A549 (cell line): ENCODE measurements at regions not wholly inside any gene's neighbourhood (a gene's known extent, or its start where the extent isn't known, plus 50 kb on each side); places are given as distances from the start of the nearest gene placed in this dataset.

Experiments
- ATAC-seq, 2 experiments: fragments of 200-7000 bp in 1 of 2; fragments of >200 bp in 1 of 2; cut with Nextera tagmentation in 1 of 2; cut with Tn5 transposase in 1 of 2; 3 replicates each; pipeline versions ENCODE4 v1.8.0 to v1.9.1; 2018 to 2020; ENCODE audit warnings: mild to moderate bottlenecking in 1 of 2, moderate library complexity in 1 of 2
- CTCF ChIA-PET: fragments of 300-600 bp; sonication (Branson Sonifier 250); formaldehyde crosslinking; extraction: SDS; loops from one replicate; lab custom pipeline; 2021; ENCODE audit warnings: antibody characterized with exemption, inconsistent platforms; lab: Yijun Ruan, JAX
- POLR2A ChIA-PET: fragments of 350-600 bp; formaldehyde crosslinking; extraction: SDS; loops from one replicate; lab custom pipeline; 2021; ENCODE audit warnings: antibody characterized with exemption, inconsistent platforms; lab: Yijun Ruan, JAX
- DNase-seq, 2 experiments: peaks; one replicate each; pipeline versions ENCODE4 v3.0.0 to v3.0.0-alpha.2; 2011 to 2016; ENCODE audit warnings: low read depth in 1 of 2, low spot score in 1 of 2
- FAIRE-seq: peaks from 2 replicates; lab custom pipeline; 2011; peaks lifted over from hg19 to GRCh38; lab: Jason Lieb, UNC
- H3K27ac ChIP-seq, 2 experiments: fragments of >200 bp; sonication (Bioruptor Twin); formaldehyde crosslinking; 3 replicates each; pipeline ENCODE4 v1.5.1; 2016 to 2017
- H3K4me1 ChIP-seq: fragments of >200 bp; sonication (Bioruptor Twin); formaldehyde crosslinking; 3 replicates; pipeline ENCODE4 v1.6.1; 2016
- H3K4me2 ChIP-seq: fragments of >200 bp; sonication (Bioruptor Twin); formaldehyde crosslinking; 3 replicates; pipeline ENCODE4 v1.6.1; 2016
- H3K4me3 ChIP-seq: fragments of >200 bp; sonication (Bioruptor Twin); formaldehyde crosslinking; 3 replicates; pipeline ENCODE4 v1.5.1; 2016
- H3K9me3 ChIP-seq: fragments of >200 bp; sonication (Bioruptor Twin); formaldehyde crosslinking; 3 replicates; pipeline ENCODE4 v1.6.1; 2016
- CHD2 ChIP-seq: fragments of 150-350 bp; IDR thresholded peaks from 2 replicates; pipeline ENCODE4 v1.6.1; 2014; ENCODE audit warnings: low read length; ENCODE audit not compliant: partially characterized antibody
- CHD4 ChIP-seq: fragments of 200-600 bp; sonication (generic); IDR thresholded peaks from 2 replicates; pipeline ENCODE4 v1.6.1; 2016; ENCODE audit warnings: antibody characterized with exemption, mild to moderate bottlenecking, borderline replicate concordance
- EHF ChIP-seq: fragments of 250-450 bp; sonication (Bioruptor Pico); IDR thresholded peaks from 2 replicates; pipeline ENCODE4 v1.5.0; 2020; ENCODE audit warnings: mild to moderate bottlenecking
- EHMT2 ChIP-seq: fragments of 200-600 bp; sonication (generic); IDR thresholded peaks from 2 replicates; pipeline ENCODE4 v1.6.1; 2016; ENCODE audit warnings: antibody characterized with exemption, low read depth, mild to moderate bottlenecking, moderate library complexity
- EP300 ChIP-seq, 2 experiments: fragments of >200 bp; sonication (Bioruptor Twin); formaldehyde crosslinking; IDR thresholded peaks; 2 replicates in 1 of 2; 3 replicates in 1 of 2; pipeline ENCODE4 v1.6.1; 2016 to 2017
- ESRRA ChIP-seq: fragments of 150-350 bp; IDR thresholded peaks from 2 replicates; pipeline ENCODE4 v1.6.1; 2014; ENCODE audit warnings: mild to moderate bottlenecking, low read length, borderline replicate concordance
- FOSL2 ChIP-seq, 2 experiments: fragments of 450-650 bp in 1 of 2; fragments of >200 bp in 1 of 2; sonication (Bioruptor Twin) in 1 of 2; formaldehyde crosslinking; IDR thresholded peaks; 2 replicates each; pipeline versions ENCODE4 v1.5.0 to v1.6.1; 2016 to 2020; ENCODE audit warnings: mild to moderate bottlenecking in 1 of 2, moderate library complexity in 1 of 2
- FOXS1 ChIP-seq: fragments of 250-450 bp; sonication (Bioruptor Pico); IDR thresholded peaks from 2 replicates; pipeline ENCODE4 v1.5.0; 2020; ENCODE audit warnings: mild to moderate bottlenecking, moderate library complexity
- HOXB5 ChIP-seq: fragments of 250-450 bp; sonication (Bioruptor Pico); IDR thresholded peaks from 2 replicates; pipeline ENCODE4 v1.5.0; 2020; ENCODE audit warnings: mild to moderate bottlenecking, moderate library complexity
- MAFK ChIP-seq: fragments of 450-650 bp; IDR thresholded peaks from 2 replicates; pipeline ENCODE4 v1.6.1; 2014; ENCODE audit not compliant: partially characterized antibody
- MYC ChIP-seq: IDR thresholded peaks from 2 replicates; pipeline ENCODE4 v1.6.1; 2012; ENCODE audit warnings: mild to moderate bottlenecking, inconsistent platforms, low read length, improper control_type of control experiment, borderline replicate concordance
- NPAS2 ChIP-seq: fragments of 250-450 bp; sonication (Bioruptor Pico); IDR thresholded peaks from 2 replicates; pipeline ENCODE4 v1.8.0; 2022; ENCODE audit warnings: mild to moderate bottlenecking, moderate library complexity, borderline replicate concordance
- RARB ChIP-seq: fragments of 250-450 bp; sonication (Bioruptor Pico); IDR thresholded peaks from 2 replicates; pipeline ENCODE4 v1.8.0; 2021; ENCODE audit warnings: mild to moderate bottlenecking, moderate library complexity
- ZFP36 ChIP-seq: fragments of 450-650 bp; IDR thresholded peaks from 2 replicates; pipeline ENCODE4 v1.6.1; 2014; ENCODE audit warnings: borderline replicate concordance; ENCODE audit not compliant: partially characterized antibody
- ZNF302 ChIP-seq: fragments of 250-450 bp; sonication (Bioruptor Pico); IDR thresholded peaks from 2 replicates; pipeline ENCODE4 v1.9.0; 2021; ENCODE audit warnings: inconsistent platforms, mild to moderate bottlenecking, moderate library complexity
- ZSCAN20 ChIP-seq: fragments of 250-450 bp; sonication (Bioruptor Pico); IDR thresholded peaks from 2 replicates; pipeline ENCODE4 v1.8.0; 2022; ENCODE audit warnings: mild to moderate bottlenecking, moderate library complexity
- WGBS: methylation state at CpG from one replicate; pipeline ENCODE4 v1.1.6; 2017; ENCODE audit errors: missing lambda C conversion rate; 5-methylcytosine and 5-hydroxymethylcytosine counted together
- TF ChIP-seq, protein P1 (sequence below): fragments of >200 bp; sonication (Bioruptor Twin); formaldehyde crosslinking; IDR thresholded peaks from 3 replicates; pipeline ENCODE4 v1.5.1; 2016
- TF ChIP-seq, protein P2 (sequence below): fragments of 250-450 bp; sonication (Bioruptor Pico); IDR thresholded peaks from 2 replicates; pipeline ENCODE4 v1.5.0; 2020; ENCODE audit warnings: low read depth, mild to moderate bottlenecking, moderate library complexity
- TF ChIP-seq, protein P3 (sequence below): IDR thresholded peaks from 2 replicates; pipeline ENCODE4 v1.6.1; 2012
- TF ChIP-seq, protein P4 (sequence below): fragments of 200-600 bp; sonication (generic); IDR thresholded peaks from 2 replicates; pipeline ENCODE4 v1.6.1; 2016; ENCODE audit warnings: antibody characterized with exemption, mild to moderate bottlenecking, moderate library complexity
- TF ChIP-seq, protein P5 (sequence below): IDR thresholded peaks from 2 replicates; pipeline ENCODE4 v1.6.1; 2012

DNA sequence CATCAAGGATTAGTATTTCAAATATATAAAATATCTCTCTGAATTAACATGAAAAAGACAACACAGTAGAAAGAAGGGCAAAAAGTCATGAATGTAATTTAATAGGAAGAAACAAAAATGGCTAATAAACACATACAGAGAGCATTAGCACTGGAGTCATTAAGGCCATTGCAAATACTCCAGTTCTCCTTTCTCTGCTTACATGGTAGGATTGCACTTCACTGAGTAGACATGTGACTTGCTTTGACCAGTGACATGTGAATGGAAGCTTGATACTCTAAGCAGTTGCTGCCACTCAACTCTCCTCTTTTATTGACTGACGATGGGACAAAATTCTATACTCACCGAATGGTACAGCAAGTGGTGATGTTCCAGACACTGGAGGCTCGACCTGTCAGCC, 153.9 kb upstream of the LGALSL start:
- no peak for FAIRE-seq
- H3K4me2 ChIP-seq = no peak overlapping the region
- H3K4me1 ChIP-seq = no peaks in the 10 kb centered on the region
- ChIA-PET POLR2A (no interaction called here), CTCF (interaction anchor here (0.7 to 3.5 kb wide), 3 partner anchors 12 to 1840 kb away, joined by 3 to 19 read pairs (median 4); no protein-coding TSS in a partner anchor)
- H3K9me3 ChIP-seq = no peaks in the 10 kb centered on the region
- no peak for DNase-seq
- H3K27ac ChIP-seq = no peak overlapping the region
- ATAC-seq = no peak
- H3K4me3 ChIP-seq = no peak overlapping the region
- WGBS = 57% methylated on average over 3 of the region's 3 CpGs
- TF ChIP-seq EHF (CRISPR knock-in tag) (no peak), ZFP36 (no peak), FOSL2 (IDR thresholded peaks at IDR 0.05) (no peak), FOSL2 (CRISPR knock-in tag; IDR thresholded peaks at IDR 0.05) (no peak), ESRRA (no peak), ZNF302 (CRISPR knock-in tag) (no peak), CHD4 (no peak), ZSCAN20 (CRISPR knock-in tag) (no peak), NPAS2 (CRISPR knock-in tag) (no peak), EHMT2 (no peak), FOXS1 (CRISPR knock-in tag) (no peak), EP300 (IDR thresholded peaks at IDR 0.05) (no peak), CHD2 (no peak), MYC (no peak)
- TF ChIP-seq, protein P1, sequence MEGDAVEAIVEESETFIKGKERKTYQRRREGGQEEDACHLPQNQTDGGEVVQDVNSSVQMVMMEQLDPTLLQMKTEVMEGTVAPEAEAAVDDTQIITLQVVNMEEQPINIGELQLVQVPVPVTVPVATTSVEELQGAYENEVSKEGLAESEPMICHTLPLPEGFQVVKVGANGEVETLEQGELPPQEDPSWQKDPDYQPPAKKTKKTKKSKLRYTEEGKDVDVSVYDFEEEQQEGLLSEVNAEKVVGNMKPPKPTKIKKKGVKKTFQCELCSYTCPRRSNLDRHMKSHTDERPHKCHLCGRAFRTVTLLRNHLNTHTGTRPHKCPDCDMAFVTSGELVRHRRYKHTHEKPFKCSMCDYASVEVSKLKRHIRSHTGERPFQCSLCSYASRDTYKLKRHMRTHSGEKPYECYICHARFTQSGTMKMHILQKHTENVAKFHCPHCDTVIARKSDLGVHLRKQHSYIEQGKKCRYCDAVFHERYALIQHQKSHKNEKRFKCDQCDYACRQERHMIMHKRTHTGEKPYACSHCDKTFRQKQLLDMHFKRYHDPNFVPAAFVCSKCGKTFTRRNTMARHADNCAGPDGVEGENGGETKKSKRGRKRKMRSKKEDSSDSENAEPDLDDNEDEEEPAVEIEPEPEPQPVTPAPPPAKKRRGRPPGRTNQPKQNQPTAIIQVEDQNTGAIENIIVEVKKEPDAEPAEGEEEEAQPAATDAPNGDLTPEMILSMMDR = no peak
- TF ChIP-seq, protein P2, sequence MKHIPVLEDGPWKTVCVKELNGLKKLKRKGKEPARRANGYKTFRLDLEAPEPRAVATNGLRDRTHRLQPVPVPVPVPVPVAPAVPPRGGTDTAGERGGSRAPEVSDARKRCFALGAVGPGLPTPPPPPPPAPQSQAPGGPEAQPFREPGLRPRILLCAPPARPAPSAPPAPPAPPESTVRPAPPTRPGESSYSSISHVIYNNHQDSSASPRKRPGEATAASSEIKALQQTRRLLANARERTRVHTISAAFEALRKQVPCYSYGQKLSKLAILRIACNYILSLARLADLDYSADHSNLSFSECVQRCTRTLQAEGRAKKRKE = no peak
- TF ChIP-seq, all 56 proteins: peak for 0

DNA sequence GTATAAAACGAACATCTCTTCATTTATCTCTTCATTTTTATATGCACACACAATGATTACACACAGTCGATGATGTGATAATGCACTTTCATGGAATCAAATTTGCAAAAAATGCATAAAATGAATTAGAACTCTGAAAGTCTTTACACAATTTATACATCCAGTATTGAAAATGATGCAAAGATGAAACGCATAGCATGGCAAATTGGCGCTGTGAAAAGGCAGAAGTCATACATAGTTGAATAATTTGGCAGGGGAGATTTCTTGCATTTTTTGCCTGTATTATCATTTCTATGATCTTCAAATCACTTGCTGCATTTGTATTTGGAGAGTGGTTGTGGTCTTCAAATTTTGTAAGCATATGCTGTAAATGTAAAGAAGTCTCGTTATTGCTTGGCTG, 150.7 kb upstream of the LGALSL start:
- TF ChIP-seq, protein P3, sequence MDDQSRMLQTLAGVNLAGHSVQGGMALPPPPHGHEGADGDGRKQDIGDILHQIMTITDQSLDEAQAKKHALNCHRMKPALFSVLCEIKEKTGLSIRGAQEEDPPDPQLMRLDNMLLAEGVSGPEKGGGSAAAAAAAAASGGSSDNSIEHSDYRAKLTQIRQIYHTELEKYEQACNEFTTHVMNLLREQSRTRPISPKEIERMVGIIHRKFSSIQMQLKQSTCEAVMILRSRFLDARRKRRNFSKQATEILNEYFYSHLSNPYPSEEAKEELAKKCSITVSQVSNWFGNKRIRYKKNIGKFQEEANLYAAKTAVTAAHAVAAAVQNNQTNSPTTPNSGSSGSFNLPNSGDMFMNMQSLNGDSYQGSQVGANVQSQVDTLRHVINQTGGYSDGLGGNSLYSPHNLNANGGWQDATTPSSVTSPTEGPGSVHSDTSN = no peak
- no peak for TF ChIP-seq FOSL2 (IDR thresholded peaks at IDR 0.05)
- no peak for TF ChIP-seq FOSL2 (CRISPR knock-in tag; IDR thresholded peaks at IDR 0.05)
- no peak for TF ChIP-seq HOXB5 (CRISPR knock-in tag)
- TF ChIP-seq, protein P4, sequence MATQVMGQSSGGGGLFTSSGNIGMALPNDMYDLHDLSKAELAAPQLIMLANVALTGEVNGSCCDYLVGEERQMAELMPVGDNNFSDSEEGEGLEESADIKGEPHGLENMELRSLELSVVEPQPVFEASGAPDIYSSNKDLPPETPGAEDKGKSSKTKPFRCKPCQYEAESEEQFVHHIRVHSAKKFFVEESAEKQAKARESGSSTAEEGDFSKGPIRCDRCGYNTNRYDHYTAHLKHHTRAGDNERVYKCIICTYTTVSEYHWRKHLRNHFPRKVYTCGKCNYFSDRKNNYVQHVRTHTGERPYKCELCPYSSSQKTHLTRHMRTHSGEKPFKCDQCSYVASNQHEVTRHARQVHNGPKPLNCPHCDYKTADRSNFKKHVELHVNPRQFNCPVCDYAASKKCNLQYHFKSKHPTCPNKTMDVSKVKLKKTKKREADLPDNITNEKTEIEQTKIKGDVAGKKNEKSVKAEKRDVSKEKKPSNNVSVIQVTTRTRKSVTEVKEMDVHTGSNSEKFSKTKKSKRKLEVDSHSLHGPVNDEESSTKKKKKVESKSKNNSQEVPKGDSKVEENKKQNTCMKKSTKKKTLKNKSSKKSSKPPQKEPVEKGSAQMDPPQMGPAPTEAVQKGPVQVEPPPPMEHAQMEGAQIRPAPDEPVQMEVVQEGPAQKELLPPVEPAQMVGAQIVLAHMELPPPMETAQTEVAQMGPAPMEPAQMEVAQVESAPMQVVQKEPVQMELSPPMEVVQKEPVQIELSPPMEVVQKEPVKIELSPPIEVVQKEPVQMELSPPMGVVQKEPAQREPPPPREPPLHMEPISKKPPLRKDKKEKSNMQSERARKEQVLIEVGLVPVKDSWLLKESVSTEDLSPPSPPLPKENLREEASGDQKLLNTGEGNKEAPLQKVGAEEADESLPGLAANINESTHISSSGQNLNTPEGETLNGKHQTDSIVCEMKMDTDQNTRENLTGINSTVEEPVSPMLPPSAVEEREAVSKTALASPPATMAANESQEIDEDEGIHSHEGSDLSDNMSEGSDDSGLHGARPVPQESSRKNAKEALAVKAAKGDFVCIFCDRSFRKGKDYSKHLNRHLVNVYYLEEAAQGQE = no peak
- TF ChIP-seq RARB = no peak
- no peak for TF ChIP-seq ESRRA
- TF ChIP-seq, protein P5, sequence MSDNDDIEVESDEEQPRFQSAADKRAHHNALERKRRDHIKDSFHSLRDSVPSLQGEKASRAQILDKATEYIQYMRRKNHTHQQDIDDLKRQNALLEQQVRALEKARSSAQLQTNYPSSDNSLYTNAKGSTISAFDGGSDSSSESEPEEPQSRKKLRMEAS = no peak
- no peak for TF ChIP-seq MAFK
- CTCF ChIA-PET = interaction anchor here (1.4 kb wide), 1 partner anchor 185 kb away, joined by 4 read pairs; no protein-coding TSS in a partner anchor

More for the DNA sequence above, 150.7 kb upstream of the LGALSL start:
- Histone ChIP-seq H3K27ac (no peak overlapping the region), H3K9me3 (no peaks in the 10 kb centered on the region), H3K4me1 (no peaks in the 10 kb centered on the region), H3K4me2 (no peak overlapping the region), H3K4me3 (no peak overlapping the region)
- DNase-seq (no peak), FAIRE-seq (no peak), ATAC-seq (no peak)
- POLR2A ChIA-PET = no interaction called here
- 29% methylated on average over 5 of the region's 5 CpGs for WGBS
